LHCN-M2 (cell line): ENCODE measurements at regions not wholly inside any gene's neighbourhood (a gene's known extent, or its start where the extent isn't known, plus 50 kb on each side); places are given as distances from the start of the nearest gene placed in this dataset.
A peak's percentile ranks its signal among the peaks of the same experiment; 100 is the strongest.
"Not testable (repeated sequence)": the region's sequence is repeated elsewhere in the genome, so short reads cannot be mapped to it uniquely, and the experiment has no call there.

Source experiments
- DNase-seq: peaks from one replicate; pipeline ENCODE4 v3.0.0-alpha.2; 2012; ENCODE audit warnings: low read depth

DNA sequence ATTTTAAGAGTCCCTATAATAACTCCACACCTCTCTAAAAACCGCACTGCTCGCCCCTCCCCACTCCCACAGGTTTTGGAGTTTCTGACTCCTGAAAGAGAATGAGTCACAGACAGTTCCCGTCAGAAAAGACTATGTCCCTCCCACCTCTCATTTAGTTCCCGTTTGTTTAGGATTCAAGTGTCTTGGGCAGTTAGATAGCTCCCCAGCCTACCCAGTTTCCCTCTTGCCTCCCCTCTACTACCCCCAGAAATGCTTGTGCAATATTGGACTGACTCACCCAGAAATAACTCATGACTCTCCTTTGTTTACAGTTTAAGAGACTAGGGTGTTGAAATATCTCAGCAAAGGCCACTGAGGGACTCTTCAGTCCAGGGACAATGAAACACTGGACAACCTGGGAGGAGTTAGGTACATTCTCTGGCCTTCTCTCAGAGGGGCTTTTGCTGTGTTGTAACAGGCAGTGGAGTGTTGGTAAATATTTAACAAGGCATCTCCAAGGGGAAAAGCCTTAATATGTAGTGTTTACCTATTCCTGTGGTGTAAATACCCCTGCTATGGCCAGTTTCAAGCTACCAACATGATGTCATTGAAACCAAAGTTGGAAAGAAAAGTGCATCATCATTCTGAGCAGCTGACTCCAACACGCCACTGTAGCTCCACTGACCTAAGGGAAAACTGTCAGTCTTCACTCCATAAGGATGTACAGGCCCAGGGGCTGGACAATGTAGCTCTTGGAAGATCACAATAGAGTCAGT is 96.1 kb upstream of the CHD2 start:
- peak; percentile 100 for DNase-seq

- not testable (repeated sequence) for DNase-seq
These were observed 95.6 kb upstream of the CHD2 start for GRCh38 chr15:92804610-92804936.

DNA sequence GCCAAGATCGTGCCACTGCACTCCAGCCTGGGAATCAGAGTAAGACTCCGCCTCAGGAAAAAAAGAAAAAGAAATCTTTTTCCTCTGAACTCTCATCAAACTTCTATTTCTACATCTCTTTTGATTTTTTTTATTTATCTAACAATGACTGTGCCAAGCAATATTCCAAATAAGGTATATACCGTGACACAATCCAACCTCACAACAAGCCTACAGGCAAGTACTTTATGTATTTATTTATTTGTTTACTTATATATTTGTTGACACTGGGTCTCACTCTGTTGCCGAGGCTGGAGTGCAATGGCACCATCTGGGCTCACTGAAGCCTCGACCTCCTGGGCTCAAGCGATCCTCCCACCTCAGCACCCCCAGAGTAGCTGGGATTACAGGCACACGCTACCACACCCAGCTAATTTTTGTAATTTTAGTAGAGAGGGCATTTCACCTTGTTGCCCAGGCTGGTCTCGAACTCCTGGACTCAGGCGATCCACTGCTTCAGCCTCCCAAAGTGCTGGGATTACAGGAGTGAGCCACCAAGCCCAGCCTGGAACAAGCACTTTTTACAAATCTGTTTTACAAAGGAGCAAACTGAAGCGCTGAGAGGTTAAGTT is 94.9 kb upstream of the CHD2 start:
- DNase-seq: no peak

GRCh38 chr15:92806171-92806570 is 94.0 kb upstream of the CHD2 start:
- DNase-seq: not testable (repeated sequence)

DNA sequence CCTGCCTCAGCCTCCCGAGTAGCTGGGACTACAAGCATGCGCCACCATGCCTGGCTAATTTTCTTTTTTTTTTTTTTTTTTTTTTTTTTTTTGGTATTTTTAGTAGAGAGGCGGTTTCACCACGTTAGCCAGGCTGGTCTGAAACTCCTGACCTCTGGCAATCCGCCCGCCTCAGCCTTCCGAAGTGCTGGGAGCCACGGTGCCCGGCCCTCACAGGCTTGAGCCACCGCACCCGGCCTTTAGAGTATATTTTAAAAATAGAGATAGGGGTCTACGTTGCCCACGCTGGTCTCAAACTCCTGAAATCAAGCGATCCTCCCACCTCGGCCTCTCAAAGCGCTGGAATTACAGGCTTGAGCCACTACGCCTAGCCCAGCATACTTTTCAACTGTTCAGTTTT is 93.4 kb upstream of the CHD2 start:
- no peak for DNase-seq

- DNase-seq: no peak
These were observed 92.1 kb upstream of the CHD2 start for GRCh38 chr15:92807971-92808571.

GRCh38 chr15:92808598-92809063 is 91.5 kb upstream of the CHD2 start:
- peak; percentile 44 for DNase-seq

DNA sequence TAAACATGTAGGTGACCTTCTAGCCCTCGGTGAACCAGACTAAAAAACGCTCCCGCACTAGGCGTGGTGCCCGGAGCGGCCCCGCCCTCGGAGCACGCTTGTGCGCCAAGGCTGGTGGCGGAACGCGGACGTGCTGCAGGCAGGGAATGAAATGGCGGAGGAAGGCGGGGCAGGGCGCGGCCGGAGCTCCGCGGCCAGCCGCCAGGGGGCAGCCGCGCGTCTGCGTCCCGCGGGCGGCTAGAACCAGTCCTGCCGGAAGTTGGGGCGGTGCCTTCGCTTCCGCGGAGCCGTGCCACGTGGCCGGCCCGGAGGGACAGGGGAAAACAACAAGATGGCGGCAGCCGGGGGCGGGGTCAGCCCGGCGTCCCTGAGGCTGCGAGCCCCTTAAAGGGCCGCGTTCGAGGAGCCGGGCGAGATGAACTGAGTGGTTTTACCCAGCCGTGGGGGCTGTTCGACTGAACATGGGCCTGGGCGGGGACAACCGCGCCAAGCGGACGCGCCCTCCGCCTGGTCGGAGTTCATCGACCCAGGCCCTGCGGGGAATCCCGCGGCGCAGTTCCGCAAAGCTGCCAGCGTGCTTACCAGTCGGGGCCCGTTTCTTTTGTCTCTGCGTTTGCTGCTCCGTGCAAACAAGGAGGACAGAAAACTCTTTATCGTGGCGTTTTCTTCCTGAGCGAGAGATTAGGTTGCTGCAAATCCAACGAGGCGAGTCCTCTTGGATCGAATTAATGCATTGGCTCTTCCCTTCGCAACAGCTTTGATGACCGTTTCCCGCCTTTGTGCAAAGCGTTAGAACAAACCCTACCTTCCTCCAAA is 90.9 kb upstream of the CHD2 start:
- DNase-seq: peak; percentile 97

- DNase-seq: peak; percentile 57
These were observed 90.2 kb upstream of the CHD2 start for GRCh38 chr15:92809880-92810361.

- DNase-seq: peak; percentile 92
These were observed 89.5 kb upstream of the CHD2 start for GRCh38 chr15:92810418-92811138.

- no peak for DNase-seq
These were observed 88.8 kb upstream of the CHD2 start for GRCh38 chr15:92811148-92811913.

GRCh38 chr15:92812271-92812670 is 87.9 kb upstream of the CHD2 start:
- DNase-seq: no peak

DNA sequence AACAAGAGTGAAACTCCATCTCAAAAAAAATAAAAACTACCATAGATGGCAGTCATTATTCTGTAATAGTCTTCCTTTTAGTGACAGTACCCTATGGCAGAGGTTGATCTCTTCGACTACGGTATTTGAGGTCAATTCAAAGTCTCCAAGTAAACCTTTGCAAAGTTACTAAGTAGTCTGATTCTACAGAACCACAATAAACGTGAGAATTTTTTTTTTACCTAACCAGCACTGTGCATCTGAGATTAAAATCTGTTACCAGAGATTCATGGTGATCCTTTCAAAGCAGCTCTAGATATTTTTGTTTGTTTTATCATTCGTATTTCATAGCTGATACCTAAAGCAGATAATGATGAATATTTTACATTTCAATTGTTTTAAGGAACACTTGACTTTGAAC is 86.6 kb upstream of the CHD2 start:
- no peak for DNase-seq

DNA sequence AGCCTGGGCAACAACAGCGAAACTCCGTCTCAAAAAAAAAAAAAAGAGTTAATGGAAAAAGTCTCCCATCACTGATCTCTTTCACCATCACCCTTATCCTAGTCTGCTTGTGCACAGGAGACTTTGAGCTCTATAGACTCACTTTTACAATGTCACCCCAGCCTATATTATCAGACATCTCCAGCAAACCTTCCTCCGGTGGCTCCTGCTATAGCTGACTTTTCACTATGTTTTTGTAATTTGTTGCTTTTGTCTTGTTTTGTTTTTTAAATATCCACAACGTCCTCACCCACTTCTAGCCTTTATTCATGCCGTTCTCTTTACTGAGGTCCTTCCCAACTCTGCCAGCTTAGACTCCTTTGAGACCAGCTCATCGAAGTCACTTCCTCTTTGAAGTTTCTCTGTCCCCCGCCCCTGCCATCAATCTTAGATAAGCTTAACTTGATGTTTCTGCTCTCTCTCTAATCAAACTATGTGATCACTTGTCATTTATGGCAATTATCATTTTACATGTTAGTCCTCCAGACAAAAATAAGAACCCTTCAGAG is 82.7 kb upstream of the CHD2 start:
- no peak for DNase-seq

DNA sequence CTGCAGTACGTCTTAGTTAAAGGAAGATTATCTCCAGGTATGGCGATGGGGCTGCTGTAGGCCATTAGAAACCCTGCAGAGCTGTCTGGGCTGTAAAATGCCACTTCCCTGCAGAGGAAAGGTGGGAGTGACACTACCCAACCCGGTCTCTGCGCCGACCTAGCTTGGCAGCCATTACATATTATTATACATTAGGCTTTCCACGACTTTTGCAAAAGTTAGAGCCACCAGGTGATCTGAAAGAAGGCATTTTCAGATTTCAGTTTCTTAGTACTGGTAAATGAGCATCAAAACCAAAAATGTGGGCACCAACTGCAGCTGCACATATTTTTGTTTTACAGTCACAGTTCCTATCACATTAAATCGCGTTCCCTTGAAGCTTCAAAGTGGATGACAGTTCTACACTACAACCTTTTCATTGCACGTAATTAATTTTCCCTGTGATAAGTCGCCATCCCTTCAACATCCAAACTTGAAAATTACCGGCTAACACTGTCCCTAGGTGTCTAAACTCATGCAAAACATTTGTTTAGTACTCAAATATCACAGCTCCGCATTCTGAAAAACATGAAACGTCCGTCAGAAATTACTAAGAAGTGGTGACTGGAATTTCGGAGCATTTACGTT is 81.4 kb upstream of the CHD2 start:
- DNase-seq: no peak

DNA sequence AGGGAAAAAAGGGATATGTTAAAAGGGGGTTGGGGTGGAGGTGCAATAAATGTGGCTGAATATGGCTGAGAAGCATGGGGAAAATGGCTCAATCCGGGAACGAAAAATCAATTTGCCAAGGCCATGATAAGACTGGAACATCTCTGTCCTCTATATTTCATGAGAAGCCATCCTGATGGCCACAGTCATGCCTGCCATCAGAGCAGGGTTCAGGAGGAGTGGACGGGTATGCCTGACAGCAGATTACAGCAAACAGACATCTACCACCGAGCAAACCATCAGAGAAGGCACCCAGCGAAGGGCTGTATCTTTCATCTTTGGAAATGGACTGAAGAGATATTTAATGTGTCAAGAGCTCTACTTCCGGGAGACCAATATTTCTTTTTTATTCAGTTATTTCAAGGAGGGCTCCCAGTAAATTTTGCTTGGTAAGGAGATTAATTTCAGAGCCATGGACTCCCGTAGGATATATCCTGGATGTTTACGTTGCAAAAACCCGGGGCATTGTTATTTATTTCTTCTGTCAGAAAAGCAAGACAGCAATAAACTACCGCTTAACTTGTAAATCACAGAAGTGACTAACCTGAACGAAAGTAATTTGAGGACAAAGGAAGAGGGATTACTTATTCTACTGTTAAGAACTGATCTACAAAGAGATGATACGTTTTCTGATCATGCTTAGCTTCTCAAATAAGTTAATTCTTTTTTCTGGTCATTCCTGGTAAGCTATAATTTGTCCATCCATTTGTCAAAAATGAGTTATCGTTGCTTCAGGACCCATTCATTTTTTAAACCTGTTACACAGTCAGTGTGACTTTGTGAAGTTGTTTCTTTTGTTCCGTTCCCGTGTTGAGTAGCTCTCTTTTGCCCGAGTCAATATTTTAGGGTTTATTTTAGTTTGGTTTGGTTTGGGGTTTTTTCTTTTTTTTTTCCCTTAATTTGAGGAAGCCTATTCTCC is 80.6 kb upstream of the CHD2 start:
- DNase-seq: peak; percentile 41

- peak; percentile 92 for DNase-seq
These were observed 79.7 kb upstream of the CHD2 start for GRCh38 chr15:92820236-92821021.
